Mesothelial cell of epicardium (in vitro differentiated cells): ENCODE measurements at regions not wholly inside any gene's neighbourhood (a gene's known extent, or its start where the extent isn't known, plus 50 kb on each side); places are given as distances from the start of the nearest gene placed in this dataset.

Source experiments
- DNase-seq, 2 experiments: peaks; one replicate each; pipeline ENCODE4 v3.0.0; 2021; ENCODE audit warnings: low spot score in 2 of 2; ENCODE audit not compliant: unreplicated experiment in 2 of 2
- H3K27ac Mint-ChIP-seq: 2 replicates; pipeline ENCODE4 v1.8.0; 2021; ENCODE audit warnings: mixed read lengths
- H3K27me3 Mint-ChIP-seq: 2 replicates; pipeline ENCODE4 v1.8.0; 2021; ENCODE audit warnings: low read depth, mixed read lengths
- H3K36me3 Mint-ChIP-seq: 2 replicates; pipeline ENCODE4 v1.8.0; 2021; ENCODE audit warnings: mixed read lengths
- H3K4me1 Mint-ChIP-seq: 2 replicates; pipeline ENCODE4 v1.8.0; 2021; ENCODE audit warnings: mixed read lengths
- H3K4me3 Mint-ChIP-seq: 2 replicates; pipeline ENCODE4 v1.8.0; 2021; ENCODE audit warnings: mild to moderate bottlenecking, moderate library complexity, mixed read lengths
- H3K9me3 Mint-ChIP-seq: 2 replicates; pipeline ENCODE4 v1.8.0; 2021; ENCODE audit warnings: mixed read lengths
- TF ChIP-seq, protein P1 (sequence below): fragments of 200-600 bp; sonication (generic); IDR thresholded peaks from one replicate; pipeline ENCODE4 v1.5.0; 2021; ENCODE audit warnings: antibody characterized with exemption; ENCODE audit not compliant: unreplicated experiment

DNA sequence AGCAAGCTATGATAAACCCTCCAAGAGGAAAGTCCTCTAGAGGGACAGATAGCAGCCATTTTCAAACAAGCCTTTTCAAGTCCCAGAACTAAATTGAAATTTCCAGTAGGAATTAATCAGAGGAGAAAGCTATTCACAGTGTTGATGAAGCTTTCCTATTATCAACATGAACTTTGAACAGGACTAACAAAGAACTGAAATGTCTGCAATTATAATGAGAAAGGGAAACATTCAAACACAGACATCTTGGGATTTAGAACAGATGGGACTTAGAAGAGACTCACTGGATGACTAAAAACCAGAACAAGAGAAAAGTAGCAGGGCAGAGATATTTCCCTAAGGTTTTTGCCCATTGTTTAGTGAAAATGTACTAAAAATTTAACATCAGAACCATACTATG is 622.1 kb upstream of the UBE2E2 start:
- DNase-seq = no peak
- Mint-ChIP-seq H3K36me3 (no peaks in the 10 kb centered on the region), H3K4me1 (peaks cover 2% of the 10 kb centered on the region), H3K4me3 (no peak overlapping the region), H3K9me3 (no peaks in the 10 kb centered on the region), H3K27ac (no peak overlapping the region), H3K27me3 (no peaks in the 10 kb centered on the region)
- TF ChIP-seq, protein P1, sequence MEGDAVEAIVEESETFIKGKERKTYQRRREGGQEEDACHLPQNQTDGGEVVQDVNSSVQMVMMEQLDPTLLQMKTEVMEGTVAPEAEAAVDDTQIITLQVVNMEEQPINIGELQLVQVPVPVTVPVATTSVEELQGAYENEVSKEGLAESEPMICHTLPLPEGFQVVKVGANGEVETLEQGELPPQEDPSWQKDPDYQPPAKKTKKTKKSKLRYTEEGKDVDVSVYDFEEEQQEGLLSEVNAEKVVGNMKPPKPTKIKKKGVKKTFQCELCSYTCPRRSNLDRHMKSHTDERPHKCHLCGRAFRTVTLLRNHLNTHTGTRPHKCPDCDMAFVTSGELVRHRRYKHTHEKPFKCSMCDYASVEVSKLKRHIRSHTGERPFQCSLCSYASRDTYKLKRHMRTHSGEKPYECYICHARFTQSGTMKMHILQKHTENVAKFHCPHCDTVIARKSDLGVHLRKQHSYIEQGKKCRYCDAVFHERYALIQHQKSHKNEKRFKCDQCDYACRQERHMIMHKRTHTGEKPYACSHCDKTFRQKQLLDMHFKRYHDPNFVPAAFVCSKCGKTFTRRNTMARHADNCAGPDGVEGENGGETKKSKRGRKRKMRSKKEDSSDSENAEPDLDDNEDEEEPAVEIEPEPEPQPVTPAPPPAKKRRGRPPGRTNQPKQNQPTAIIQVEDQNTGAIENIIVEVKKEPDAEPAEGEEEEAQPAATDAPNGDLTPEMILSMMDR = no peak

DNA sequence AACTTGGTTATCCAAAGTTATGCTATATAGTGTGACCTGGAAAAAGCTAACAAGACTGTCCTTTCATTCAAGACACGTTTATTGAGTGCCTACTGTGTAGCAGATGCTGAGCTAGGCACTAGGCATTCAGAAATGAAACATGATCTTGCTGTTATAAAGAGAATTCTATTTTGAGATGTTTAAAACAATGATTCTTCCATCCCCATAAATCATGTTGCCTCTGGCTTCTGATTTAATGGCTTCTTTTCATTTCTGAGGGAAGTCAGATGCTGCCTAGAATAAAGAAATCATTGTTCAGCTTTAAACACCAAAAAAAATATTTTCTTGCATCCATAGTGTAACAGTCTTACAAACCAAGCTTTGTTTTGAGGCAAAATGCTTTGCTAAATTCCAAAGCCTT is 620.9 kb upstream of the UBE2E2 start:
- no peak overlapping the region for H3K4me3 Mint-ChIP-seq
- H3K9me3 Mint-ChIP-seq = no peaks in the 10 kb centered on the region
- DNase-seq = no peak
- no peaks in the 10 kb centered on the region for H3K36me3 Mint-ChIP-seq
- TF ChIP-seq, protein P1 = no peak
- H3K27ac Mint-ChIP-seq = no peak overlapping the region
- H3K27me3 Mint-ChIP-seq = no peaks in the 10 kb centered on the region
- H3K4me1 Mint-ChIP-seq = peaks cover 2% of the 10 kb centered on the region

DNA sequence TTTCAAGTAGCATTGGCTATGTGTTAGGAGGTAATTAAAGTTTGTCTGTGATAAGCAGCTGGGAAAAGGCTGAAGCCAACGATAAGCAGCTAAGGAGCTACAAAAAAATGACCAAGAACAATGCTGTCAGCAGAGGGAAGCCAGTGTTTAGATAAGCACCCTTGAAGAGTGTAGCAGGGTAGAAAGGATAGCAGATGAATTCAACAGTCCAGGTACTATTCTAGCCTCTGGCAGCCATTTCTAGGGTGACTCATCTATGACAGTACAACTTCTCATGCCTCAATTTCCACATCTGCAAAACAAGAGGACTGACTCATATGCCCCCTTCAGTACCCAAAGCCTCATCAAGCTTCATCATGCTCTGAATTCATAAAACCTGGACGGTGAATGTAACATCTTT is 617.6 kb upstream of the UBE2E2 start:
- no peaks in the 10 kb centered on the region for H3K9me3 Mint-ChIP-seq
- H3K36me3 Mint-ChIP-seq = no peaks in the 10 kb centered on the region
- no peak overlapping the region for H3K27ac Mint-ChIP-seq
- peaks cover 2% of the 10 kb centered on the region for H3K4me1 Mint-ChIP-seq
- peaks cover 3% of the 10 kb centered on the region for H3K27me3 Mint-ChIP-seq
- no peak for DNase-seq
- no peak overlapping the region for H3K4me3 Mint-ChIP-seq
- TF ChIP-seq, protein P1 = no peak

DNA sequence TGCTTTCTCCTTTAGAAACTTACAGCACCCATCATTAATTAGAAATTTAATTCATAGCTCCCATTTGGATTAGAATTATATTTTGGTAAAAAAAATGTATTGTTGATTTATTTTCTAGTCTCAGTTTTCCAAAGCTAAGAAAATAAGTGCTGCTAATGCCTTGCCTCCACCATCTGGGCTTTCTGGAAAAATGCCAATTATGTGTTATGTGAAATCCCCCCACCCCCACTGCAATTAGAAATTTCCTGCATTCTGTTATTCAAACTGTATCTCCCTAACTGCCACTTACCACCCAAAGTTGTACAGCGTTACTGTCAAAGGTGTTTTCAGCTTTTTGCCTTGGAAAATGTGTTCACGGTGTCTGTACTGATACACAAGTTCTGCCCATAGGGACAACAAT is 617.2 kb upstream of the UBE2E2 start:
- peaks cover 3% of the 10 kb centered on the region for H3K27me3 Mint-ChIP-seq
- no peaks in the 10 kb centered on the region for H3K36me3 Mint-ChIP-seq
- H3K4me3 Mint-ChIP-seq = no peak overlapping the region
- no peak overlapping the region for H3K27ac Mint-ChIP-seq
- TF ChIP-seq, protein P1 = no peak
- no peaks in the 10 kb centered on the region for H3K9me3 Mint-ChIP-seq
- DNase-seq = no peak
- H3K4me1 Mint-ChIP-seq = peaks cover 2% of the 10 kb centered on the region

DNA sequence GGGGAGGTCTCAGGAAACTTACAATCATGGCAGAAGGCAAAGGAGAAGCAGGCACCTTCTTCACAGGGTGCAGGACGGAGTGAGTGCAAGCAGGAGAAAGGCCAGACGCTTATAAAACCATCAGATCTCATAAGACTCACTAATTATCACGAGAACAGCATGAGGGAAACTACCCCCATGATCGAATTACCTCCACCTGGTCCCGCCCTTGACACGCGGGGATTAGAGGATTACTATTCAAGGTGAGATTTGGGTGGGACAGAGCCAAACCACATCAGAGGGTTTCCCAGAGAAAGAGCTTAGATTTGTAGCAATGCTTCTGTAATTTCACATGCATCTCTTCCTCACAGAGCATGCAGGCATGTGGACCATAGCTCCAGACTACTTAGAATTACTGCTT is 615.7 kb upstream of the UBE2E2 start:
- TF ChIP-seq, protein P1 = no peak
- no peak overlapping the region for H3K4me3 Mint-ChIP-seq
- peaks cover 3% of the 10 kb centered on the region for H3K27me3 Mint-ChIP-seq
- peaks cover 2% of the 10 kb centered on the region for H3K4me1 Mint-ChIP-seq
- DNase-seq = no peak
- H3K9me3 Mint-ChIP-seq = no peaks in the 10 kb centered on the region
- H3K27ac Mint-ChIP-seq = no peak overlapping the region
- no peaks in the 10 kb centered on the region for H3K36me3 Mint-ChIP-seq

DNA sequence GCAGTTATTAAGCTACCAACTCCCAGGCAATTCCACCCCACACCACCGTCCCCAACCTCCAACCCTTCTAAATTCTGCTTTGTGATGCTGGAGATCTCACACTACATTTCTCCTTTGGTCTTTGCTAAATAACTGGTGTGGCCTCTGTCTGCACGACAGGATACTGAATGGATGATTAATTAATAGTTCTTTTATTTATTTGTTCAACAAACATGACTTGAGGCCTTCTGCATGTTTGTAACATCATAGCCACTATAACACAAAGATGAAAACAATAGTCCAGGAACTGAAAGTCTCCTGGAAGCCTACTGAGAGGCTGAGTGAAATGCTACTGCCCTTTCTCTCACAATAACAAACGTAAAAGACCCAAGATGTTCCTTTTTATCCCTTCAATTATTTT is 609.5 kb upstream of the UBE2E2 start:
- TF ChIP-seq, protein P1 = no peak
- Mint-ChIP-seq H3K36me3 (no peaks in the 10 kb centered on the region), H3K27me3 (peaks cover 3% of the 10 kb centered on the region), H3K27ac (no peak overlapping the region), H3K4me1 (no peaks in the 10 kb centered on the region), H3K4me3 (no peak overlapping the region), H3K9me3 (peaks cover 17% of the 10 kb centered on the region)
- DNase-seq = no peak
